Loucy (cell line): ENCODE measurements at regions not wholly inside any gene's neighbourhood (a gene's known extent, or its start where the extent isn't known, plus 50 kb on each side); places are given as distances from the start of the nearest gene placed in this dataset.

Experiments used
- H2AFZ ChIP-seq: fragments of 200-600 bp; sonication (generic); 2 replicates; pipeline ENCODE4 v1.6.0; 2016; ENCODE audit warnings: antibody characterized with exemption, mild to moderate bottlenecking, low read length, moderate library complexity
- H3F3A ChIP-seq: fragments of 200-600 bp; 2 replicates; pipeline ENCODE4 v1.6.0; 2016; ENCODE audit warnings: antibody characterized with exemption, low read depth, mild to moderate bottlenecking
- H3K27me3 ChIP-seq: fragments of 200-600 bp; sonication (generic); 2 replicates; pipeline ENCODE4 v1.6.1; 2014; ENCODE audit warnings: low read length, mild to moderate bottlenecking; ENCODE audit not compliant: insufficient read depth, poor library complexity, severe bottlenecking
- H3K36me3 ChIP-seq: fragments of 200-600 bp; sonication (generic); 2 replicates; pipeline ENCODE4 v1.6.1; 2016; ENCODE audit warnings: low read length; ENCODE audit not compliant: insufficient read depth
- H3K4me1 ChIP-seq: fragments of 200-600 bp; sonication (generic); 2 replicates; pipeline ENCODE4 v1.5.1; 2014; ENCODE audit warnings: low read length, mild to moderate bottlenecking; ENCODE audit not compliant: insufficient read depth, poor library complexity, severe bottlenecking
- H3K4me2 ChIP-seq: fragments of 200-600 bp; sonication (generic); 2 replicates; pipeline ENCODE4 v1.6.0; 2014; ENCODE audit warnings: antibody characterized with exemption, low read length, low read depth, mild to moderate bottlenecking; ENCODE audit not compliant: poor library complexity, severe bottlenecking
- H3K4me3 ChIP-seq: fragments of 200-600 bp; sonication (generic); 2 replicates; pipeline ENCODE4 v1.5.1; 2014; ENCODE audit warnings: low read length, mild to moderate bottlenecking, mixed read lengths; ENCODE audit not compliant: poor library complexity, severe bottlenecking
- H3K79me2 ChIP-seq: fragments of 200-600 bp; sonication (generic); 2 replicates; pipeline ENCODE4 v1.6.1; 2014; ENCODE audit warnings: low read length; ENCODE audit not compliant: insufficient read depth
- H3K9ac ChIP-seq: fragments of 200-600 bp; sonication (generic); 2 replicates; pipeline ENCODE4 v1.6.0; 2014; ENCODE audit warnings: mild to moderate bottlenecking, low read depth, low read length, moderate library complexity; ENCODE audit not compliant: poor library complexity, severe bottlenecking
- H3K9me2 ChIP-seq: fragments of 200-600 bp; sonication (generic); replicated peaks from 2 replicates; pipeline ENCODE4 v1.6.1; 2016; ENCODE audit warnings: low read depth, low read length, mixed read lengths
- H3K9me3 ChIP-seq: fragments of 200-600 bp; sonication (generic); 2 replicates; pipeline ENCODE4 v1.6.1; 2014; ENCODE audit warnings: mild to moderate bottlenecking, antibody characterized with exemption, low read length, low read depth; ENCODE audit not compliant: insufficient read depth
- H4K20me1 ChIP-seq: fragments of 200-600 bp; sonication (generic); 2 replicates; pipeline ENCODE4 v1.6.0; 2014; ENCODE audit warnings: antibody characterized with exemption, low read length, mild to moderate bottlenecking; ENCODE audit not compliant: insufficient read depth, poor library complexity, severe bottlenecking
- CTCF ChIP-seq: fragments of 200-600 bp; sonication (generic); conservative IDR thresholded peaks from 2 replicates; pipeline ENCODE4 v1.5.1; 2014; ENCODE audit warnings: mild to moderate bottlenecking, antibody characterized with exemption, low read length
- EZH2phosphoT487 ChIP-seq: fragments of 200-600 bp; IDR thresholded peaks from 2 replicates; pipeline ENCODE4 v1.6.1; 2018; ENCODE audit warnings: antibody characterized with exemption, mild to moderate bottlenecking, moderate library complexity, borderline replicate concordance

- Histone ChIP-seq H3F3A (no peaks in the 10 kb centered on the region), H3K79me2 (no peaks in the 10 kb centered on the region), H3K4me3 (no peak overlapping the region), H3K9me2 (no peaks in the 10 kb centered on the region), H3K9ac (no peak overlapping the region), H3K4me1 (no peaks in the 10 kb centered on the region), H3K36me3 (no peaks in the 10 kb centered on the region), H3K4me2 (no peak overlapping the region), H3K27me3 (no peaks in the 10 kb centered on the region), H3K9me3 (no peaks in the 10 kb centered on the region), H4K20me1 (no peaks in the 10 kb centered on the region), H2AFZ (no peak overlapping the region)
- TF ChIP-seq CTCF (no peak), EZH2phosphoT487 (no peak)
Observed at GRCh38 chr5:13227513-13227912, 717.0 kb downstream of the DNAH5 start.

GRCh38 chr5:13218518-13218917 lies 726.0 kb downstream of the DNAH5 start:
- no peak overlapping the region for H3K4me2 ChIP-seq
- no peaks in the 10 kb centered on the region for H4K20me1 ChIP-seq
- H3K79me2 ChIP-seq, result no peaks in the 10 kb centered on the region
- no peak overlapping the region for H3K4me3 ChIP-seq
- TF ChIP-seq EZH2phosphoT487, result no peak
- no peak for TF ChIP-seq CTCF
- H3F3A ChIP-seq, result no peaks in the 10 kb centered on the region
- H3K9me2 ChIP-seq, result no peaks in the 10 kb centered on the region
- H2AFZ ChIP-seq, result no peak overlapping the region
- H3K27me3 ChIP-seq, result no peaks in the 10 kb centered on the region
- H3K9me3 ChIP-seq, result no peaks in the 10 kb centered on the region
- no peaks in the 10 kb centered on the region for H3K4me1 ChIP-seq
- no peak overlapping the region for H3K9ac ChIP-seq
- no peaks in the 10 kb centered on the region for H3K36me3 ChIP-seq

- Histone ChIP-seq H3F3A (no peaks in the 10 kb centered on the region), H3K36me3 (no peaks in the 10 kb centered on the region), H3K4me3 (no peak overlapping the region)
Observed at GRCh38 chr5:13217636-13218035, 726.9 kb downstream of the DNAH5 start.

More at GRCh38 chr5:13217636-13218035, 726.9 kb downstream of the DNAH5 start:
- Histone ChIP-seq H3K79me2 (no peaks in the 10 kb centered on the region), H3K4me1 (no peaks in the 10 kb centered on the region), H2AFZ (no peak overlapping the region), H3K9ac (no peak overlapping the region), H4K20me1 (no peaks in the 10 kb centered on the region), H3K4me2 (no peak overlapping the region), H3K27me3 (no peaks in the 10 kb centered on the region), H3K9me3 (no peaks in the 10 kb centered on the region), H3K9me2 (no peaks in the 10 kb centered on the region)
- TF ChIP-seq CTCF (no peak), EZH2phosphoT487 (no peak)
